Suprapubic skin (tissue), 4 donors: ENCODE measurements at regions not wholly inside any gene's neighbourhood (a gene's known extent, or its start where the extent isn't known, plus 50 kb on each side); places are given as distances from the start of the nearest gene placed in this dataset.
A peak's percentile ranks its signal among the peaks of the same experiment; 100 is the strongest.

Experiments
- DNase-seq, 2 donors: peaks; one replicate each; pipeline ENCODE4 v3.0.0-alpha.2; 2019; ENCODE audit warnings: low spot score in 2 of 2
- H3K27ac ChIP-seq: fragments of 200-600 bp; sonication (generic); one replicate; pipeline ENCODE4 v1.5.1; 2019
- H3K27me3 ChIP-seq: fragments of 200-600 bp; sonication (generic); one replicate; pipeline ENCODE4 v1.5.1; 2019
- H3K36me3 ChIP-seq: fragments of 200-600 bp; sonication (generic); one replicate; pipeline ENCODE4 v1.5.1; 2019
- H3K4me1 ChIP-seq: fragments of 200-600 bp; sonication (generic); one replicate; pipeline ENCODE4 v1.5.1; 2019
- H3K4me3 ChIP-seq: fragments of 200-600 bp; sonication (generic); one replicate; pipeline ENCODE4 v1.5.1; 2019; ENCODE audit warnings: mild to moderate bottlenecking
- H3K9me3 ChIP-seq: fragments of 200-600 bp; sonication (generic); one replicate; pipeline ENCODE4 v1.5.1; 2019
- CTCF ChIP-seq, 2 donors: fragments of 200-600 bp in 1 of 2; fragments of 450-650 bp in 1 of 2; sonication (generic) in 1 of 2; IDR thresholded peaks; one replicate each; pipeline ENCODE4 v1.5.1; 2016 to 2019; ENCODE audit warnings: antibody characterized with exemption in 2 of 2, mild to moderate bottlenecking in 1 of 2, moderate library complexity in 1 of 2
- EP300 ChIP-seq: sonication (generic); formaldehyde crosslinking; IDR thresholded peaks from one replicate; pipeline ENCODE4 v1.6.1; 2017; ENCODE audit warnings: antibody characterized with exemption
- POLR2A ChIP-seq, 2 donors: fragments of 450-650 bp; IDR thresholded peaks; one replicate each; pipeline ENCODE4 v1.6.1; 2017; ENCODE audit warnings: antibody characterized with exemption in 2 of 2, mild to moderate bottlenecking in 2 of 2, moderate library complexity in 2 of 2
- POLR2AphosphoS5 ChIP-seq, 3 donors: sonication (generic); formaldehyde crosslinking; IDR thresholded peaks; one replicate each; pipeline ENCODE4 v1.6.1; 2017; ENCODE audit warnings: antibody characterized with exemption in 3 of 3
- WGBS: methylation state at CpG from one replicate; pipeline ENCODE4 v1.1.5; 2018; 5-methylcytosine and 5-hydroxymethylcytosine counted together

DNA sequence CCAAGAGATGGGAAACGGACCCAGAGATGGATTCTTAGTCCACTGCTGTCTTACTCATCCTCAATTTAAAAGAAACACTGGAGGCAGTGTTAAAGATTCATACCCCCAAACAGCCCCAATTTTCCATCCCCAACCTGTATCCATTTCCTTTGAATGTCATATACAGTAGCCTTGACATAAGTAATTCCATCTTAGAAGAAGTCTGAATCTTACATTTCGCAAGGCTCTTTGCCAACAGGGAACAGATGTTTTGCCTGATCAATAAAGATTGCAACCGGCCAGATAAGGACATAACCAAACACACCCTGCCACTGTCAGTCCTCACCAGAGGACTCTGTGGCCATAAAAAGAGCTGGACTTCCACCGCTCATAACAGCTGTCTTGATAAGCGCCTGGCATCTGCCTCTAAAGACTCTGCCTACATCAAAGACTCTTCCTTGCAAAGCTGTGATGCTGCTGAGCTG is 59.0 kb upstream of the MED9 start:
- no peak overlapping the region for H3K4me3 ChIP-seq
- H3K36me3 ChIP-seq, result no peaks in the 10 kb centered on the region
- peak in 1 of 2 donors; percentile 7 for DNase-seq
- 91% methylated on average over 5 of the region's 5 CpGs for WGBS
- TF ChIP-seq POLR2AphosphoS5 (IDR thresholded peaks at IDR 0.05) (no peak), CTCF (IDR thresholded peaks at IDR 0.05) (no peak), EP300 (no peak), POLR2A (IDR thresholded peaks at IDR 0.05) (no peak)
- no peaks in the 10 kb centered on the region for H3K9me3 ChIP-seq
- peaks cover 59% of the 10 kb centered on the region for H3K4me1 ChIP-seq
- H3K27ac ChIP-seq, result no peak overlapping the region
- no peaks in the 10 kb centered on the region for H3K27me3 ChIP-seq

- no peaks in the 10 kb centered on the region for H3K9me3 ChIP-seq
- no peak overlapping the region for H3K4me3 ChIP-seq
- no peaks in the 10 kb centered on the region for H3K27me3 ChIP-seq
- 79% methylated on average over 2 of the region's 2 CpGs for WGBS
- H3K4me1 ChIP-seq, result peaks cover 47% of the 10 kb centered on the region
- H3K36me3 ChIP-seq, result no peaks in the 10 kb centered on the region
- TF ChIP-seq CTCF (IDR thresholded peaks at IDR 0.05), result no peak
- TF ChIP-seq EP300, result no peak
- no peak for TF ChIP-seq POLR2A (IDR thresholded peaks at IDR 0.05)
- TF ChIP-seq POLR2AphosphoS5 (IDR thresholded peaks at IDR 0.05), result no peak
- H3K27ac ChIP-seq, result peak overlapping the region; percentile 42
- DNase-seq, result peak in 1 of 2 donors; percentile 46
Measured at GRCh38 chr17:17419166-17419565, 57.6 kb upstream of the MED9 start.

- peak overlapping the region; percentile 63 for H3K27ac ChIP-seq
- 50% methylated on average over 4 of the region's 4 CpGs for WGBS
Measured at GRCh38 chr17:17419631-17420030, 57.2 kb upstream of the MED9 start.

GRCh38 chr17:17420082-17420481 is 56.7 kb upstream of the MED9 start:
- Histone ChIP-seq H3K9me3 (no peaks in the 10 kb centered on the region), H3K27ac (peak overlapping the region; percentile 63), H3K4me1 (peaks cover 38% of the 10 kb centered on the region), H3K27me3 (no peaks in the 10 kb centered on the region), H3K36me3 (no peaks in the 10 kb centered on the region), H3K4me3 (no peak overlapping the region)
- peak; percentile 81 to 87 for DNase-seq
- 47% methylated on average over 4 of the region's 4 CpGs for WGBS
- no peak for TF ChIP-seq POLR2AphosphoS5 (IDR thresholded peaks at IDR 0.05)
- no peak for TF ChIP-seq CTCF (IDR thresholded peaks at IDR 0.05)
- TF ChIP-seq EP300, result no peak
- no peak for TF ChIP-seq POLR2A (IDR thresholded peaks at IDR 0.05)

More at GRCh38 chr17:17419631-17420030, 57.2 kb upstream of the MED9 start:
- no peaks in the 10 kb centered on the region for H3K9me3 ChIP-seq
- no peaks in the 10 kb centered on the region for H3K36me3 ChIP-seq
- H3K4me3 ChIP-seq, result no peak overlapping the region
- H3K27me3 ChIP-seq, result no peaks in the 10 kb centered on the region
- TF ChIP-seq CTCF (IDR thresholded peaks at IDR 0.05) (no peak), POLR2AphosphoS5 (IDR thresholded peaks at IDR 0.05) (no peak), POLR2A (IDR thresholded peaks at IDR 0.05) (no peak), EP300 (no peak)
- peaks cover 43% of the 10 kb centered on the region for H3K4me1 ChIP-seq
- DNase-seq, result peak in 1 of 2 donors; percentile 60

- no peaks in the 10 kb centered on the region for H3K27me3 ChIP-seq
- H3K4me1 ChIP-seq, result peaks cover 33% of the 10 kb centered on the region
- H3K9me3 ChIP-seq, result no peaks in the 10 kb centered on the region
- H3K36me3 ChIP-seq, result no peaks in the 10 kb centered on the region
- H3K27ac ChIP-seq, result peak overlapping the region; percentile 63
- peak; percentile 93 to 95 for DNase-seq
- TF ChIP-seq EP300 (no peak), POLR2AphosphoS5 (IDR thresholded peaks at IDR 0.05) (peak in 1 of 3 donors; percentile 7), POLR2A (IDR thresholded peaks at IDR 0.05) (no peak), CTCF (IDR thresholded peaks at IDR 0.05) (no peak)
- H3K4me3 ChIP-seq, result no peak overlapping the region
- 69% methylated on average over 15 of the region's 16 CpGs for WGBS
Measured at GRCh38 chr17:17420561-17421269, 56.1 kb upstream of the MED9 start.
